ENCODE measurements at regions not wholly inside any gene's neighbourhood (a gene's known extent, or its start where the extent isn't known, plus 50 kb on each side); places are given as distances from the start of the nearest gene placed in this dataset.
A peak's percentile ranks its signal among the peaks of the same experiment; 100 is the strongest.

GRCh38 chr14:100955201-100955600 lies 51.7 kb upstream of the RTL1 start:
- Mint-ChIP-seq H3K36me3 (no peaks in the 10 kb centered on the region), H3K4me1 (no peaks in the 10 kb centered on the region), H3K9me3 (no peaks in the 10 kb centered on the region), H3K4me3 (no peak overlapping the region), H3K27ac (no peak overlapping the region)
- ATAC-seq: no peak
- DNase-seq (ENCODE audit: low spot score in 2 of 2): no peak

- H3K27ac Mint-ChIP-seq: no peak overlapping the region
- no peak overlapping the region for H3K4me3 Mint-ChIP-seq
- H3K9me3 Mint-ChIP-seq: no peaks in the 10 kb centered on the region
- H3K36me3 Mint-ChIP-seq: no peaks in the 10 kb centered on the region
- ATAC-seq (peak; percentile 28), DNase-seq (ENCODE audit: low spot score in 2 of 2) (no peak)
- no peaks in the 10 kb centered on the region for H3K4me1 Mint-ChIP-seq
These were observed 59.0 kb upstream of the RTL1 start for GRCh38 chr14:100962494-100962893.

- H3K36me3 Mint-ChIP-seq: no peaks in the 10 kb centered on the region
- DNase-seq (ENCODE audit: low spot score in 2 of 2) (no peak), ATAC-seq (no peak)
- H3K4me3 Mint-ChIP-seq: no peak overlapping the region
- no peaks in the 10 kb centered on the region for H3K9me3 Mint-ChIP-seq
- no peaks in the 10 kb centered on the region for H3K4me1 Mint-ChIP-seq
- no peak overlapping the region for H3K27ac Mint-ChIP-seq
These were observed 61.8 kb upstream of the RTL1 start for GRCh38 chr14:100965296-100965695.

- DNase-seq (ENCODE audit: low spot score in 2 of 2) (no peak), ATAC-seq (no peak)
- H3K4me1 Mint-ChIP-seq: no peaks in the 10 kb centered on the region
- no peak overlapping the region for H3K27ac Mint-ChIP-seq
- H3K9me3 Mint-ChIP-seq: no peaks in the 10 kb centered on the region
- H3K4me3 Mint-ChIP-seq: no peak overlapping the region
- no peaks in the 10 kb centered on the region for H3K36me3 Mint-ChIP-seq
These were observed 63.7 kb upstream of the RTL1 start for GRCh38 chr14:100967178-100967577.

- no peaks in the 10 kb centered on the region for H3K4me1 Mint-ChIP-seq
- no peak overlapping the region for H3K4me3 Mint-ChIP-seq
- DNase-seq (ENCODE audit: low spot score in 2 of 2) (no peak), ATAC-seq (no peak)
- no peaks in the 10 kb centered on the region for H3K9me3 Mint-ChIP-seq
- no peak overlapping the region for H3K27ac Mint-ChIP-seq
- H3K36me3 Mint-ChIP-seq: no peaks in the 10 kb centered on the region
These were observed 64.4 kb upstream of the RTL1 start for GRCh38 chr14:100967930-100968329.

GRCh38 chr14:100972118-100972897 lies 68.8 kb upstream of the RTL1 start:
- H3K36me3 Mint-ChIP-seq: no peaks in the 10 kb centered on the region

GRCh38 chr14:100975671-100976070 lies 72.1 kb upstream of the RTL1 start:
- Mint-ChIP-seq H3K9me3 (no peaks in the 10 kb centered on the region), H3K4me3 (no peak overlapping the region), H3K4me1 (no peaks in the 10 kb centered on the region), H3K27ac (no peak overlapping the region), H3K36me3 (no peaks in the 10 kb centered on the region)
- DNase-seq (ENCODE audit: low spot score in 2 of 2) (no peak), ATAC-seq (no peak)

More at GRCh38 chr14:100972118-100972897, 68.8 kb upstream of the RTL1 start:
- peak; percentile 39 for ATAC-seq
- Mint-ChIP-seq H3K27ac (no peak overlapping the region), H3K9me3 (no peaks in the 10 kb centered on the region), H3K4me1 (no peaks in the 10 kb centered on the region), H3K4me3 (no peak overlapping the region)
- no peak for DNase-seq (ENCODE audit: low spot score in 2 of 2)

GRCh38 chr14:100979079-100979478 lies 75.6 kb upstream of the RTL1 start:
- no peak overlapping the region for H3K27ac Mint-ChIP-seq
- no peaks in the 10 kb centered on the region for H3K36me3 Mint-ChIP-seq
- H3K4me3 Mint-ChIP-seq: no peak overlapping the region
- DNase-seq (ENCODE audit: low spot score in 2 of 2) (no peak), ATAC-seq (no peak)
- H3K9me3 Mint-ChIP-seq: no peaks in the 10 kb centered on the region
- no peaks in the 10 kb centered on the region for H3K4me1 Mint-ChIP-seq

- ATAC-seq (no peak), DNase-seq (ENCODE audit: low spot score in 2 of 2) (no peak)
- H3K27ac Mint-ChIP-seq: no peak overlapping the region
- H3K4me3 Mint-ChIP-seq: no peak overlapping the region
- H3K4me1 Mint-ChIP-seq: no peaks in the 10 kb centered on the region
- no peaks in the 10 kb centered on the region for H3K9me3 Mint-ChIP-seq
- no peaks in the 10 kb centered on the region for H3K36me3 Mint-ChIP-seq
These were observed 76.3 kb upstream of the RTL1 start for GRCh38 chr14:100979780-100980179.

GRCh38 chr14:100980823-100981222 lies 77.3 kb upstream of the RTL1 start:
- no peaks in the 10 kb centered on the region for H3K36me3 Mint-ChIP-seq
- H3K27ac Mint-ChIP-seq: no peak overlapping the region
- DNase-seq (ENCODE audit: low spot score in 2 of 2) (no peak), ATAC-seq (no peak)
- no peaks in the 10 kb centered on the region for H3K4me1 Mint-ChIP-seq
- no peaks in the 10 kb centered on the region for H3K9me3 Mint-ChIP-seq
- H3K4me3 Mint-ChIP-seq: no peak overlapping the region

GRCh38 chr14:100981809-100982208 lies 78.3 kb upstream of the RTL1 start:
- ATAC-seq (no peak), DNase-seq (ENCODE audit: low spot score in 2 of 2) (no peak)
- Mint-ChIP-seq H3K4me3 (no peak overlapping the region), H3K9me3 (no peaks in the 10 kb centered on the region), H3K27ac (no peak overlapping the region), H3K4me1 (no peaks in the 10 kb centered on the region), H3K36me3 (no peaks in the 10 kb centered on the region)

- DNase-seq (ENCODE audit: low spot score in 2 of 2) (no peak), ATAC-seq (no peak)
- Mint-ChIP-seq H3K27ac (no peak overlapping the region), H3K4me1 (no peaks in the 10 kb centered on the region), H3K9me3 (no peaks in the 10 kb centered on the region), H3K36me3 (no peaks in the 10 kb centered on the region), H3K4me3 (no peak overlapping the region)
These were observed 78.8 kb upstream of the RTL1 start for GRCh38 chr14:100982353-100982752.

- Mint-ChIP-seq H3K4me3 (no peak overlapping the region), H3K36me3 (no peaks in the 10 kb centered on the region), H3K9me3 (no peaks in the 10 kb centered on the region), H3K4me1 (no peaks in the 10 kb centered on the region), H3K27ac (no peak overlapping the region)
- no peak for DNase-seq (ENCODE audit: low spot score in 2 of 2)
- no peak for ATAC-seq
These were observed 79.2 kb upstream of the RTL1 start for GRCh38 chr14:100982762-100983161.

GRCh38 chr14:100983710-100984109 lies 80.2 kb upstream of the RTL1 start:
- no peak overlapping the region for H3K4me3 Mint-ChIP-seq
- no peak overlapping the region for H3K27ac Mint-ChIP-seq
- H3K4me1 Mint-ChIP-seq: no peaks in the 10 kb centered on the region
- no peak for ATAC-seq
- H3K36me3 Mint-ChIP-seq: no peaks in the 10 kb centered on the region
- no peaks in the 10 kb centered on the region for H3K9me3 Mint-ChIP-seq
- no peak for DNase-seq (ENCODE audit: low spot score in 2 of 2)

- H3K9me3 Mint-ChIP-seq: no peaks in the 10 kb centered on the region
- H3K4me1 Mint-ChIP-seq: no peaks in the 10 kb centered on the region
- H3K36me3 Mint-ChIP-seq: no peaks in the 10 kb centered on the region
- no peak overlapping the region for H3K27ac Mint-ChIP-seq
- H3K4me3 Mint-ChIP-seq: no peak overlapping the region
- ATAC-seq (no peak), DNase-seq (ENCODE audit: low spot score in 2 of 2) (no peak)
These were observed 84.5 kb upstream of the RTL1 start for GRCh38 chr14:100988011-100988410.

GRCh38 chr14:100988411-100988900 lies 84.9 kb upstream of the RTL1 start:
- Mint-ChIP-seq H3K36me3 (no peaks in the 10 kb centered on the region), H3K4me3 (no peak overlapping the region), H3K9me3 (no peaks in the 10 kb centered on the region), H3K27ac (no peak overlapping the region), H3K4me1 (no peaks in the 10 kb centered on the region)
- DNase-seq (ENCODE audit: low spot score in 2 of 2) (no peak), ATAC-seq (no peak)

All from stimulated activated effector memory CD8-positive, alpha-beta T cell treated with anti-CD3 and anti-CD28 coated beads, Interleukin-12 subunit alpha, Interleukin-12 subunit beta, amount 100 ng/mL, for 72 hours (primary cell).